Parathyroid adenoma (tissue), 2 donors: ENCODE measurements at regions not wholly inside any gene's neighbourhood (a gene's known extent, or its start where the extent isn't known, plus 50 kb on each side); places are given as distances from the start of the nearest gene placed in this dataset.

Source experiments
- H2AFZ ChIP-seq: fragments of 300-600 bp; sonication (generic); one replicate; pipeline ENCODE4 v1.7.0; 2017; ENCODE audit warnings: antibody characterized with exemption, mild to moderate bottlenecking
- H3K27ac ChIP-seq: fragments of 300-600 bp; sonication (generic); one replicate; pipeline ENCODE4 v1.7.0; 2017
- H3K27me3 ChIP-seq: fragments of 300-600 bp; sonication (generic); one replicate; pipeline ENCODE4 v1.7.0; 2017; ENCODE audit warnings: low read length; ENCODE audit not compliant: control insufficient read depth, insufficient read depth
- H3K36me3 ChIP-seq: fragments of 300-600 bp; sonication (generic); one replicate; pipeline ENCODE4 v1.7.0; 2017; ENCODE audit warnings: low read length; ENCODE audit not compliant: control insufficient read depth, insufficient read depth
- H3K4me1 ChIP-seq: fragments of 300-600 bp; sonication (generic); one replicate; pipeline ENCODE4 v1.7.0; 2017; ENCODE audit warnings: control low read depth
- H3K4me2 ChIP-seq: fragments of 300-600 bp; sonication (generic); one replicate; pipeline ENCODE4 v1.7.0; 2017; ENCODE audit warnings: low read length
- H3K4me3 ChIP-seq: fragments of 300-600 bp; sonication (generic); one replicate; pipeline ENCODE4 v1.7.0; 2017; ENCODE audit warnings: low read depth, low read length
- H3K79me2 ChIP-seq: fragments of 300-600 bp; sonication (generic); one replicate; pipeline ENCODE4 v1.7.0; 2017; ENCODE audit warnings: control low read depth
- H3K9ac ChIP-seq: fragments of 300-600 bp; sonication (generic); one replicate; pipeline ENCODE4 v1.7.0; 2017; ENCODE audit warnings: mild to moderate bottlenecking
- H3K9me3 ChIP-seq: fragments of 300-600 bp; sonication (generic); one replicate; pipeline ENCODE4 v1.7.0; 2017; ENCODE audit warnings: low read length; ENCODE audit not compliant: control insufficient read depth
- TF ChIP-seq, protein P1 (sequence below): fragments of 300-600 bp; sonication (generic); IDR thresholded peaks from one replicate; pipeline ENCODE4 v1.7.0; 2017; ENCODE audit warnings: antibody characterized with exemption, mild to moderate bottlenecking
- donor health status: primary hyperparathyroidism.

DNA sequence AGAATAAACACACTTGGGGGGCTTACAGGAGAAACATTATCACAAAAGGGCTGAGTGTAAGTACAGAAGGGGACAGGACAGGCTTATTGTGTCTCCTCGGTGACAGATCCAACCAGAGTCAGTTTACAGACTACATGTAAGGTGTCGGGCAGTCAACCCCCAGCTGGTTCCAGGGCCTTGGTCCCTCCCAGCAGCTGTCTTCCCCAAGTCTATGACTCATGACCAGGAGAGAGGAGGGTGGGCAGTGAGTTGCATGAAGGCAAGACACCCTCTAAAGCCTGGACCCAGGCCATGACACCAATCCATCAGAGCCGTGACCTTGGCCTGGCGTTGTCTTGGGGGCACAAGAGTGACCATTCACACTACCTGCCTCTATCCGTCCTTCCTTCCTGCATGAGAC lies 276.2 kb upstream of the CCL2 start:
- no peak overlapping the region for H2AFZ ChIP-seq
- no peaks in the 10 kb centered on the region for H3K36me3 ChIP-seq
- TF ChIP-seq, protein P1, sequence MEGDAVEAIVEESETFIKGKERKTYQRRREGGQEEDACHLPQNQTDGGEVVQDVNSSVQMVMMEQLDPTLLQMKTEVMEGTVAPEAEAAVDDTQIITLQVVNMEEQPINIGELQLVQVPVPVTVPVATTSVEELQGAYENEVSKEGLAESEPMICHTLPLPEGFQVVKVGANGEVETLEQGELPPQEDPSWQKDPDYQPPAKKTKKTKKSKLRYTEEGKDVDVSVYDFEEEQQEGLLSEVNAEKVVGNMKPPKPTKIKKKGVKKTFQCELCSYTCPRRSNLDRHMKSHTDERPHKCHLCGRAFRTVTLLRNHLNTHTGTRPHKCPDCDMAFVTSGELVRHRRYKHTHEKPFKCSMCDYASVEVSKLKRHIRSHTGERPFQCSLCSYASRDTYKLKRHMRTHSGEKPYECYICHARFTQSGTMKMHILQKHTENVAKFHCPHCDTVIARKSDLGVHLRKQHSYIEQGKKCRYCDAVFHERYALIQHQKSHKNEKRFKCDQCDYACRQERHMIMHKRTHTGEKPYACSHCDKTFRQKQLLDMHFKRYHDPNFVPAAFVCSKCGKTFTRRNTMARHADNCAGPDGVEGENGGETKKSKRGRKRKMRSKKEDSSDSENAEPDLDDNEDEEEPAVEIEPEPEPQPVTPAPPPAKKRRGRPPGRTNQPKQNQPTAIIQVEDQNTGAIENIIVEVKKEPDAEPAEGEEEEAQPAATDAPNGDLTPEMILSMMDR = no peak
- no peak overlapping the region for H3K4me2 ChIP-seq
- no peaks in the 10 kb centered on the region for H3K79me2 ChIP-seq
- no peaks in the 10 kb centered on the region for H3K9me3 ChIP-seq
- no peaks in the 10 kb centered on the region for H3K4me1 ChIP-seq
- H3K27ac ChIP-seq = no peak overlapping the region
- no peak overlapping the region for H3K4me3 ChIP-seq
- H3K27me3 ChIP-seq = no peaks in the 10 kb centered on the region
- H3K9ac ChIP-seq = no peak overlapping the region

DNA sequence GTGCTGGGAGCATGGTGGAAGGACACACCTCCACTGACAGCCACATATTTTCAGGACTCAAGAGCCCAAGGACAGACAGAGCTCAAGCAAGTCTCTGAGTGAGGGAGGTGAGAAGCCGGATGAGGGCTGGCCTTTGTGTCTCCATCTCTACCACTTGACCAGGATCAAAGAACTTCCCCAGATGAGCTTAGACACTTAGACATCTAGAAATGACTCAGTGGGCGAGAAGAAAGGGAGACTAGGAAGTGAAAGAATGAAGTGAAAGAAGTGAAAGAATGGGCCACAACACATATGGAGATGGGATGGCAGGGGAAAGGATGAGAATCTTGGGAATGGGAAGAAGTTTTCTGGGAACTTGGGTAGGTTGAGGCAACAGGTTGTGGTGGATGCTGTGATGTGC lies 274.9 kb upstream of the CCL2 start:
- no peak overlapping the region for H3K4me3 ChIP-seq
- H3K4me1 ChIP-seq = no peaks in the 10 kb centered on the region
- no peaks in the 10 kb centered on the region for H3K36me3 ChIP-seq
- no peaks in the 10 kb centered on the region for H3K79me2 ChIP-seq
- TF ChIP-seq, protein P1 = no peak
- H3K27me3 ChIP-seq = no peaks in the 10 kb centered on the region
- H3K27ac ChIP-seq = no peak overlapping the region
- no peaks in the 10 kb centered on the region for H3K9me3 ChIP-seq
- H2AFZ ChIP-seq = no peak overlapping the region
- no peak overlapping the region for H3K9ac ChIP-seq
- H3K4me2 ChIP-seq = no peak overlapping the region

DNA sequence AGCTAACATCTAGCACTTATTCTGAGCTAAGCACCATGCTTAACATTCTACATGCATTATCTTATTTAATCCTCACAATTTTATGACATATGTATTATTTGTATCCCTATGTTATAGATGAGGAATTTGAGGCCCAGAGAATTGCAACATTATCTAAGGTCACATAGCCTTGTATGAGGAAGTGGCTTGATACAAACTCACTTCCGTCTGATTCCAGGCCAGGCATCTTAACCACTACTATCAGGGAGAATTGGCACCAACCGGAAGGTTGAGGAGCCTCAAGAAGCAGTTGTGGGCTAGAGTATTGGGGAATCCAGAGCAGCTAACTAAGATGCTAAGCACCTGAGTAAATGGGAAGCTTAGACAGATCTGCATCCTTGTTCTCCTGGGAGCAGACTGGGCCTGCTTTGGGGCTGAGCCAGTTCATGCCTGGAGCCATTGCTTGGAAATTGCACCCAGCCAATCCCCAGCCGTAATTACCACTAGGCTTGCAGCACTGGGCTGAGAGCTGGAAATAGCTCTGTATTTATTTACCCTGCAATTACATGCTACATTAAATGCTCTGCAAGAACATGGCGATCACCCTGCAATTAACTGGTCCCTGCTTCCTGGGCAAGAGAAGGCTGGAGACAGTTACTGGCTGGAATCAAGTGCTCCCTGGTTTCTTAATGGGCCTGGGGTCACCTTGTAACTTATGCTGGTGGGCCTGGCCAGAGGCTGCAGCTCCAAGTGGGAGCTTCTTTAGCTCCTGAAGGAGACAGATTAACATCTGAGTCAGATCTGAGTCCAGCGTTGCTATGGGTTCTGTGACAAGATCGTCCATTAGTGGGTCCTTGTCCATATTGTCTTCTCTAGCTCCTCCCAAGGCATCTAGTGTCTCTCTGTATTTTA lies 273.1 kb upstream of the CCL2 start:
- Histone ChIP-seq H3K4me2 (no peak overlapping the region), H3K9me3 (no peaks in the 10 kb centered on the region), H2AFZ (no peak overlapping the region), H3K27ac (no peak overlapping the region), H3K4me1 (no peaks in the 10 kb centered on the region), H3K27me3 (no peaks in the 10 kb centered on the region), H3K36me3 (no peaks in the 10 kb centered on the region), H3K9ac (no peak overlapping the region), H3K4me3 (no peak overlapping the region), H3K79me2 (no peaks in the 10 kb centered on the region)
- TF ChIP-seq, protein P1 = no peak

DNA sequence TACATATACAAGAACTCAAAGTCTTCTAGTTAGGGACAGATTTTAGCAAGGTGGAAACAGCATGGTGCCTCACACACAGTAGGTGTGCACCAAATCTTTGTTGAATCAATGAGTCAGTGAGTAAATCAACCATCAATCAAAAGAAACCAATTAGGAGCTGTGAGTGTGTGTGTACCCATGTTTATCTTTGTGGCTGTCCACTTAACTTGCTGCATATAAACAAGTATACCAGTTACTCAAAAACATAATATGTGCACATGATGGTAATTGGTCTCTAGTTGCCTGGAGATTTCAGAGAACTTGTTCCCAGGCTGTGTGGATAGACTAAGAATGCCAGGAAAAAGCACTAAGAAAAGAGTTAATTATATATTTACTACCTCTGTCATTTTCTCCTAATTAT lies 272.2 kb upstream of the CCL2 start:
- Histone ChIP-seq H3K4me3 (no peak overlapping the region), H3K36me3 (no peaks in the 10 kb centered on the region), H3K9ac (no peak overlapping the region), H3K27me3 (no peaks in the 10 kb centered on the region), H3K9me3 (no peaks in the 10 kb centered on the region), H3K4me1 (no peaks in the 10 kb centered on the region), H3K27ac (no peak overlapping the region), H3K4me2 (no peak overlapping the region), H3K79me2 (no peaks in the 10 kb centered on the region), H2AFZ (no peak overlapping the region)
- TF ChIP-seq, protein P1 = no peak
